GM12865 (cell line): ENCODE measurements at regions not wholly inside any gene's neighbourhood (a gene's known extent, or its start where the extent isn't known, plus 50 kb on each side); places are given as distances from the start of the nearest gene placed in this dataset.

Source experiments
- DNase-seq: peaks from one replicate; pipeline ENCODE4 v3.0.0; 2010; ENCODE audit warnings: low read depth
- H3K4me3 ChIP-seq: 2 replicates; pipeline ENCODE4 v1.5.1; 2011; ENCODE audit warnings: mild to moderate bottlenecking, low read depth, low read length, control low read depth
- CTCF ChIP-seq: IDR thresholded peaks from 2 replicates; pipeline ENCODE4 v1.5.1; 2011; ENCODE audit warnings: low read length, control low read depth, low read depth, inconsistent platforms; ENCODE audit not compliant: insufficient read depth; ENCODE audit errors: missing control alignments

DNA sequence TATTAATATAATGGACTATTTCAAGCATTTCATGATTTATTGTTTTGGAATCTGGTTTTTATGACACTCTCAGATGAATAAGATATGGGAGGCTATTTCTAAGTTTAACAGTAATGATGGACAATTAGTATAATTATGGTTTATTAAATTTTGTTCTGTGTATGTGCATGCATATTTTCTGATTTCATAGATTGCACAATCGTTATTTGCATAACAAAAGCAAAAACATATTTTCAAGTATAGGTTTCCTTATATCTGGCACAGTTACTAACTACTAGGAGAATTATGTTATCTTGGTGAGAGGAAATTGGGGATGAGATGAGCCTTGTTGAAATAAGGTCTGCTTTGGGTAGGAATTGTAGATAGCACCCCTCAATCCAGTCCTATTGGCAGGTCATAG, 413.1 kb downstream of the MCTP2 start:
- no peak for DNase-seq
- TF ChIP-seq CTCF: no peak
- no peak overlapping the region for H3K4me3 ChIP-seq

- no peak overlapping the region for H3K4me3 ChIP-seq
- no peak for DNase-seq
- no peak for TF ChIP-seq CTCF
These were observed 421.7 kb downstream of the MCTP2 start for GRCh38 chr15:94653071-94653470.

GRCh38 chr15:94655249-94655880, 424.0 kb downstream of the MCTP2 start:
- no peak overlapping the region for H3K4me3 ChIP-seq
- no peak for TF ChIP-seq CTCF
- DNase-seq: no peak

GRCh38 chr15:94665676-94666441, 434.5 kb downstream of the MCTP2 start:
- no peak overlapping the region for H3K4me3 ChIP-seq
- no peak for TF ChIP-seq CTCF
- DNase-seq: no peak

DNA sequence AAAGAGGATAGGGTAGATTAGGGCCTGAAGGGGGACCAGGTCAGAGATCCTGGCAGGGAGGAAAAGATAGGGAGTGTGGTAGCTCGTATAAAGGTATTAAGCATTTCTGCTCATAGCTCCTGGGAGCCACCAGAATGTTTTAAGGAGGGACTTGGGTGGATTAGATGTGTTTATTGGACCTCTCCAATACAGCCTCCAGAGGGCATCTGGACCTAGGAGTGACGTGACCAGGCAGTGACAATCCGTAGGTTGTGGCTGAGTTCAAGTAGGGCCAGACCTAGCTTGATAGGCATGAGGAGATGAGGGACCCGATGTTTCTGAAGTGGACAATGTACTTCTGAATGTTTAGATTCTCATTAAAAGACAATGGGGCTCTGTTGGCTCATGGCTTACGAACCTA, 435.2 kb downstream of the MCTP2 start:
- TF ChIP-seq CTCF: no peak
- H3K4me3 ChIP-seq: no peak overlapping the region
- DNase-seq: no peak

DNA sequence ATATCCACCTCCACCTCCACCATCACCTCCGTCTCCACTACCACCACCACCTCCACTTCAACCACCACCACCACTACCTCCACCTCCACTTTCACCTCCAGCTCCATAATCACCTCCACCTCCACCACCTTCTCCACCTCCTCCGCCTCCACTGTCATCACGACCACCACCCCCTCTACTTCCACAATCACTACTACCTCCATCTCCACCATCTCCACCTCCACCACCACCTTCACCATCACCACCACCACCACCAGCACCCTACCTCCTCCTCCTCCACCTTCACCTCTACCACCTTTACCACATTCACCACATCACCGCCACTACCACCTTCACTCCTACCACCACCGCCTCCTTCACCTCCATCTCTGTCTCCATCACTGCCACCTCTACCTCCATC, 435.7 kb downstream of the MCTP2 start:
- TF ChIP-seq CTCF: no peak
- no peak overlapping the region for H3K4me3 ChIP-seq
- no peak for DNase-seq

DNA sequence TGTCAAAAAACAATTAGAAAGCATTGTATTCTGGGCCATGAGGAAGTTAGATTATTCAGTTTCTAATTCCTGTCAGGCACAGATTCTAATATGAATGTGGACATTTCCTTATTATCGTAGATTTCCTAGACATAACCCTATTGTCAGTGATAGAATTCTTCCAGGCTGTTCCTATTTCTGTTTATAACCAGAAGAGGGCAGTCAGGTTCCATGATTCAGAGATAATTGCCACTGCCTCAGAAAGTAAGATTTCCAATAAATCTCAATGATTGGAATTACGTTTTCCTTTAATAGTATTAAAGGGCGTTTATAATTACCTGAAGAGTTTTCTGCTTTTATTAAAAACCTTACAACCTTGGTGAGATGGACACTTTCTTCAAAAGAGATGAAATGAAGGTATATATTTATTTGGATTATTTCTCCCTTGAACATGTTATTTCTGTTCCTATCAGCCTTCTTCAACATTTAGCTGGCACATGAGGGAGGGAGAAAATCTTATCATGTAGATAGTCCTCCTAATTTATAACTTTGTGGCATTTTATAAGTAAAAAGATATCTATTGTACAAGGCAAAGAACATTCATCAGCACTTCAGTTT, 439.2 kb downstream of the MCTP2 start:
- no peak overlapping the region for H3K4me3 ChIP-seq
- peak; percentile 48 for TF ChIP-seq CTCF
- peak; percentile 9 for DNase-seq
